H1 (cell line): ENCODE measurements at regions not wholly inside any gene's neighbourhood (a gene's known extent, or its start where the extent isn't known, plus 50 kb on each side); places are given as distances from the start of the nearest gene placed in this dataset.

Source experiments
- BCL11A ChIP-seq, 2 experiments: IDR thresholded peaks; one replicate each; pipeline ENCODE4 v1.6.1; 2011; ENCODE audit warnings: low read depth in 2 of 2, low read length in 2 of 2, mild to moderate bottlenecking in 2 of 2
- CBX5 ChIP-seq: fragments of 300-800, 300-1000 bp; sonication (generic); IDR thresholded peaks from 2 replicates; pipeline ENCODE4 v1.7.1; 2016; ENCODE audit warnings: antibody characterized with exemption, low read length, low read depth
- RAD21 ChIP-seq, 2 experiments: IDR thresholded peaks in 1 of 2; conservative IDR thresholded peaks in 1 of 2; 2 replicates each; pipeline ENCODE4 v1.6.1; 2011; ENCODE audit warnings: low read depth in 2 of 2, low read length in 2 of 2, improper control_type of control experiment in 1 of 2, inconsistent platforms in 1 of 2, mild to moderate bottlenecking in 1 of 2, moderate library complexity in 1 of 2

- TF ChIP-seq CBX5 (no peak), RAD21 (IDR thresholded peaks at IDR 0.05 in 1 of 2, conservative IDR thresholded peaks at IDR 0.05 in 1 of 2; ENCODE audit: low read depth in 2 of 2, low read length in 2 of 2) (no peak), BCL11A (IDR thresholded peaks at IDR 0.05; ENCODE audit: low read depth in 2 of 2, low read length in 2 of 2) (no peak)
Measured at GRCh38 chr21:32131960-32132359, 146.9 kb downstream of the MIS18A start (continued).
